MM.1S (cell line): ENCODE measurements at regions not wholly inside any gene's neighbourhood (a gene's known extent, or its start where the extent isn't known, plus 50 kb on each side); places are given as distances from the start of the nearest gene placed in this dataset.

ENCODE experiments used
- CTCF ChIP-seq: fragments of 300-600 bp; sonication (generic); IDR thresholded peaks from 2 replicates; pipeline ENCODE4 v1.5.1; 2016; ENCODE audit warnings: antibody characterized with exemption, low read length, mixed read lengths
- EZH2 ChIP-seq: fragments of 300-600 bp; sonication (generic); optimal IDR thresholded peaks from 2 replicates; pipeline ENCODE3; 2017; ENCODE audit warnings: low read depth, mild to moderate bottlenecking, antibody characterized with exemption, low read length, mixed read lengths
- EZH2phosphoT487 ChIP-seq: fragments of 300-600 bp; sonication (generic); IDR thresholded peaks from 2 replicates; pipeline ENCODE4 v1.6.1; 2018; ENCODE audit warnings: antibody characterized with exemption, low read length

DNA sequence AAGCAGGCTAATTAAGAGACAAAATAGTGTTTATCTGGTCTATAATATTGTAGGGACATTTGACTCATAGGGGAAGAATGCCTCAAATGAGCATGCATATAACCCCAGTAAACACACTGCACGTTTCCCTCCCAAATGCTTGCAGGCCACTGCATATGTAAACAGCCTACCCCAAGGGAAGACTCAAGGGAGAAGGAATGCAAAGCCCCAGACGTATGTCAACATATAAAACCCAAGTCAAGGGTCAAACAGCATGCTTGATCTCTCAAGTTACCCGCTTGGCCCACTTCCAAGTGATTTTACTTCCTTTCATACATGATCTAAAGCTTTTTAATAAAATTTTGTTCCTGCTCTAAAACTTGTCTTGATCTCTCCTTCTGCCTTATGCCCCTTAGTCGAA, 1090.0 kb downstream of the OTOL1 start:
- TF ChIP-seq CTCF: no peak
- no peak for TF ChIP-seq EZH2phosphoT487
- TF ChIP-seq EZH2: no peak
